PFSK-1 (cell line): ENCODE measurements at regions not wholly inside any gene's neighbourhood (a gene's known extent, or its start where the extent isn't known, plus 50 kb on each side); places are given as distances from the start of the nearest gene placed in this dataset.

Experiments
- POLR2AphosphoS5 ChIP-seq: IDR thresholded peaks from 2 replicates; pipeline ENCODE4 v1.6.1; 2012; ENCODE audit warnings: low read depth, mild to moderate bottlenecking, control low read depth, low read length, moderate library complexity
- SIN3A ChIP-seq: IDR thresholded peaks from 2 replicates; pipeline ENCODE4 v1.6.1; 2012; ENCODE audit warnings: mild to moderate bottlenecking, low read length, moderate library complexity, borderline replicate concordance; ENCODE audit not compliant: insufficient read depth
- TAF1 ChIP-seq: IDR thresholded peaks from 2 replicates; pipeline ENCODE4 v1.6.1; 2012; ENCODE audit warnings: low read length, control low read depth, borderline replicate concordance; ENCODE audit not compliant: insufficient read depth
- TF ChIP-seq, protein P1 (sequence below), 2 experiments: IDR thresholded peaks; 2 replicates each; pipeline versions ENCODE4 v1.6.1 to v1.8.0; 2011 to 2012; ENCODE audit warnings: low read depth in 2 of 2, low read length in 2 of 2, control low read depth in 1 of 2, inconsistent platforms in 1 of 2, mild to moderate bottlenecking in 1 of 2, moderate library complexity in 1 of 2; ENCODE audit not compliant: insufficient read depth in 1 of 2

DNA sequence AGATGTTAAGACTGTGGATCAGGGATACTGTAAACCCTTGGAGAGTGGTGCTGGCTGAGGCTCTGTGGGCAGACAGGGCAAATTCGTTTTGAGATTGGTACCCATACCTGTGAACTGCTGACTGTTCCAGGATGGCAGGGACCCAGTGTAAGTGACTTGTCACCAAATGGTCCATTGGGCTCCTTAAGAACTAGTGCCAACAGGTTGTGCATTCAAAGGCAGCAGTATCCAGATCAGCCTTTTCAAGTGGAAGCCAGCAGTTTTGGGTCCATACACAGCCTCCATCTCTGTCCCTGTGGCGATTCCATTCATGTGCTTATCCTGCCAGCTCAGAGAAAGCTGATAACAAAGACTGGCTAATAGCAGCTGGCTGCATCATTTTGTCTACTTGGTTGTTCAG is 84.0 kb upstream of the SCOC start:
- TF ChIP-seq TAF1 (no peak), POLR2AphosphoS5 (no peak), SIN3A (no peak)
- TF ChIP-seq, protein P1, sequence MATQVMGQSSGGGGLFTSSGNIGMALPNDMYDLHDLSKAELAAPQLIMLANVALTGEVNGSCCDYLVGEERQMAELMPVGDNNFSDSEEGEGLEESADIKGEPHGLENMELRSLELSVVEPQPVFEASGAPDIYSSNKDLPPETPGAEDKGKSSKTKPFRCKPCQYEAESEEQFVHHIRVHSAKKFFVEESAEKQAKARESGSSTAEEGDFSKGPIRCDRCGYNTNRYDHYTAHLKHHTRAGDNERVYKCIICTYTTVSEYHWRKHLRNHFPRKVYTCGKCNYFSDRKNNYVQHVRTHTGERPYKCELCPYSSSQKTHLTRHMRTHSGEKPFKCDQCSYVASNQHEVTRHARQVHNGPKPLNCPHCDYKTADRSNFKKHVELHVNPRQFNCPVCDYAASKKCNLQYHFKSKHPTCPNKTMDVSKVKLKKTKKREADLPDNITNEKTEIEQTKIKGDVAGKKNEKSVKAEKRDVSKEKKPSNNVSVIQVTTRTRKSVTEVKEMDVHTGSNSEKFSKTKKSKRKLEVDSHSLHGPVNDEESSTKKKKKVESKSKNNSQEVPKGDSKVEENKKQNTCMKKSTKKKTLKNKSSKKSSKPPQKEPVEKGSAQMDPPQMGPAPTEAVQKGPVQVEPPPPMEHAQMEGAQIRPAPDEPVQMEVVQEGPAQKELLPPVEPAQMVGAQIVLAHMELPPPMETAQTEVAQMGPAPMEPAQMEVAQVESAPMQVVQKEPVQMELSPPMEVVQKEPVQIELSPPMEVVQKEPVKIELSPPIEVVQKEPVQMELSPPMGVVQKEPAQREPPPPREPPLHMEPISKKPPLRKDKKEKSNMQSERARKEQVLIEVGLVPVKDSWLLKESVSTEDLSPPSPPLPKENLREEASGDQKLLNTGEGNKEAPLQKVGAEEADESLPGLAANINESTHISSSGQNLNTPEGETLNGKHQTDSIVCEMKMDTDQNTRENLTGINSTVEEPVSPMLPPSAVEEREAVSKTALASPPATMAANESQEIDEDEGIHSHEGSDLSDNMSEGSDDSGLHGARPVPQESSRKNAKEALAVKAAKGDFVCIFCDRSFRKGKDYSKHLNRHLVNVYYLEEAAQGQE (IDR thresholded peaks at IDR 0.05; ENCODE audit: insufficient read depth in 1 of 2, low read depth in 2 of 2, low read length in 2 of 2), result no peak
